ENCODE measurements at regions not wholly inside any gene's neighbourhood (a gene's known extent, or its start where the extent isn't known, plus 50 kb on each side); places are given as distances from the start of the nearest gene placed in this dataset.

GRCh38 chr5:121251954-121252353 is 599.7 kb upstream of the FTMT start:
- WGBS, 2 donors = 66 to 71% methylated on average over 5 of the region's 5 CpGs
- no peak overlapping the region for H3K4me3 ChIP-seq (ENCODE audit: low read depth, poor library complexity, severe bottlenecking)
- no peak for TF ChIP-seq POLR2A (IDR thresholded peaks at IDR 0.05)
- no peak for TF ChIP-seq CTCF (IDR thresholded peaks at IDR 0.05)
- no peak for DNase-seq (ENCODE audit: low spot score in 2 of 2)
- intact Hi-C loops (cut with DNase I; ENCODE audit: low total_unique reads) = no loop called here

- TF ChIP-seq CTCF (IDR thresholded peaks at IDR 0.05) = no peak
- TF ChIP-seq POLR2A (IDR thresholded peaks at IDR 0.05) = no peak
- H3K4me3 ChIP-seq (ENCODE audit: low read depth, poor library complexity, severe bottlenecking) = no peak overlapping the region
- no peak for DNase-seq (ENCODE audit: low spot score in 2 of 2)
- intact Hi-C loops (cut with DNase I; ENCODE audit: low total_unique reads) = no loop called here
These were observed 594.1 kb upstream of the FTMT start for GRCh38 chr5:121257621-121258020.

- no peak overlapping the region for H3K4me3 ChIP-seq (ENCODE audit: low read depth, poor library complexity, severe bottlenecking)
- TF ChIP-seq POLR2A (IDR thresholded peaks at IDR 0.05) (no peak), CTCF (IDR thresholded peaks at IDR 0.05) (no peak)
- 91 to 96% methylated on average over 3 of the region's 3 CpGs for WGBS, 2 donors
- no peak for DNase-seq (ENCODE audit: low spot score in 2 of 2)
- intact Hi-C loops (cut with DNase I; ENCODE audit: low total_unique reads) = no loop called here
These were observed 588.2 kb upstream of the FTMT start for GRCh38 chr5:121263456-121263855.

- TF ChIP-seq POLR2A (IDR thresholded peaks at IDR 0.05) (no peak), CTCF (IDR thresholded peaks at IDR 0.05) (no peak)
- no peak overlapping the region for H3K4me3 ChIP-seq (ENCODE audit: low read depth, poor library complexity, severe bottlenecking)
- intact Hi-C loops (cut with DNase I; ENCODE audit: low total_unique reads) = no loop called here
These were observed 587.1 kb upstream of the FTMT start for GRCh38 chr5:121264605-121265004.

GRCh38 chr5:121271546-121271945 is 580.1 kb upstream of the FTMT start:
- 51 to 55% methylated on average over 2 of the region's 2 CpGs for WGBS, 2 donors
- no peak for DNase-seq (ENCODE audit: low spot score in 2 of 2)
- no peak overlapping the region for H3K4me3 ChIP-seq (ENCODE audit: low read depth, poor library complexity, severe bottlenecking)
- intact Hi-C loops (cut with DNase I; ENCODE audit: low total_unique reads) = no loop called here
- TF ChIP-seq CTCF (IDR thresholded peaks at IDR 0.05) (no peak), POLR2A (IDR thresholded peaks at IDR 0.05) (no peak)

More at GRCh38 chr5:121264605-121265004, 587.1 kb upstream of the FTMT start:
- WGBS, 2 donors = 74 to 78% methylated on average over 3 of the region's 3 CpGs
- no peak for DNase-seq (ENCODE audit: low spot score in 2 of 2)

GRCh38 chr5:121273833-121274433 is 577.7 kb upstream of the FTMT start:
- intact Hi-C loops (cut with DNase I; ENCODE audit: low total_unique reads) = no loop called here
- DNase-seq (ENCODE audit: low spot score in 2 of 2) = no peak
- TF ChIP-seq CTCF (IDR thresholded peaks at IDR 0.05) (no peak), POLR2A (IDR thresholded peaks at IDR 0.05) (no peak)
- no peak overlapping the region for H3K4me3 ChIP-seq (ENCODE audit: low read depth, poor library complexity, severe bottlenecking)
- 23 to 47% methylated on average over 2 of the region's 2 CpGs for WGBS, 2 donors

Measured in lower leg skin (tissue), 4 donors.